Nephron (organoid): ENCODE measurements at regions not wholly inside any gene's neighbourhood (a gene's known extent, or its start where the extent isn't known, plus 50 kb on each side); places are given as distances from the start of the nearest gene placed in this dataset.

Experiments used
- H3K27ac Mint-ChIP-seq, 3 experiments: 2 replicates each; pipeline ENCODE4 v1.8.0; 2020; ENCODE audit warnings: mixed read lengths in 3 of 3, mild to moderate bottlenecking in 2 of 3, moderate library complexity in 1 of 3
- H3K27me3 Mint-ChIP-seq: 2 replicates; pipeline ENCODE4 v1.8.0; 2021; ENCODE audit warnings: low read depth, mild to moderate bottlenecking, moderate library complexity, mixed read lengths
- H3K36me3 Mint-ChIP-seq: 2 replicates; pipeline ENCODE4 v1.8.0; 2020; ENCODE audit warnings: low read depth, mixed read lengths
- H3K4me1 Mint-ChIP-seq: 2 replicates; pipeline ENCODE4 v1.8.0; 2020; ENCODE audit warnings: mixed read lengths
- H3K4me3 Mint-ChIP-seq, 3 experiments: 2 replicates each; pipeline ENCODE4 v1.8.0; 2020; ENCODE audit warnings: mild to moderate bottlenecking in 3 of 3, mixed read lengths in 3 of 3, moderate library complexity in 2 of 3
- H3K9me3 Mint-ChIP-seq: 2 replicates; pipeline ENCODE4 v1.8.0; 2020; ENCODE audit warnings: mixed read lengths
- CTCF ChIP-seq, 3 experiments: fragments of 200-600 bp; sonication (generic); IDR thresholded peaks; one replicate each; pipeline ENCODE4 v1.5.0; 2021; ENCODE audit warnings: antibody characterized with exemption in 3 of 3; ENCODE audit not compliant: unreplicated experiment in 3 of 3

DNA sequence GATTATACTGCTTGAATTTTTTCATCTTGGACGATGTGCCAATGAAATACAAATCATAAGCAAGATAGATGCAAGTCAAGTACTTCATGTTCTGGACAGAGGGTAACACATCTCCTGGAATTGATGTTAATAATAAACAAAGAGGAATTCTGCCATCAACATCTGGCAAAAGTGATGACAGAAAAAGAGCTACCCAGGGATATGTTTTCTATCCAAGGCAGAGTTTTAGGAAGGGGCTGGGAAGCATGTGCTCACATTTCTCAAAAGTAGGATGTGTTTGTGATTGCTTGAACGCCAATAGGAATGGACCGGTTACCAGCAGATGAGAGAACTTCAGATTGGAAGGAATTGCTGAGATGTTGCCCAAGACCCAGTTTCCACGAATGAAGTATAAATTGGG, 242.6 kb upstream of the AGTR1 start:
- Mint-ChIP-seq H3K36me3 (no peaks in the 10 kb centered on the region), H3K9me3 (peaks cover 2% of the 10 kb centered on the region), H3K27me3 (no peaks in the 10 kb centered on the region), H3K4me3 (no peak overlapping the region), H3K4me1 (peaks cover 5% of the 10 kb centered on the region), H3K27ac (no peak overlapping the region)
- TF ChIP-seq CTCF (IDR thresholded peaks at IDR 0.05; ENCODE audit: unreplicated experiment in 3 of 3): no peak

GRCh38 chr3:148457886-148458285, 239.8 kb upstream of the AGTR1 start:
- Mint-ChIP-seq H3K27me3 (no peaks in the 10 kb centered on the region), H3K4me1 (peaks cover 5% of the 10 kb centered on the region), H3K36me3 (no peaks in the 10 kb centered on the region), H3K4me3 (no peak overlapping the region), H3K27ac (no peak overlapping the region), H3K9me3 (peaks cover 14% of the 10 kb centered on the region)
- no peak for TF ChIP-seq CTCF (IDR thresholded peaks at IDR 0.05; ENCODE audit: unreplicated experiment in 3 of 3)

GRCh38 chr3:148459931-148460513, 237.7 kb upstream of the AGTR1 start:
- no peak overlapping the region for H3K27ac Mint-ChIP-seq
- H3K4me3 Mint-ChIP-seq: no peak overlapping the region
- no peaks in the 10 kb centered on the region for H3K36me3 Mint-ChIP-seq
- no peaks in the 10 kb centered on the region for H3K27me3 Mint-ChIP-seq
- peaks cover 14% of the 10 kb centered on the region for H3K9me3 Mint-ChIP-seq
- H3K4me1 Mint-ChIP-seq: no peaks in the 10 kb centered on the region
- TF ChIP-seq CTCF (IDR thresholded peaks at IDR 0.05; ENCODE audit: unreplicated experiment in 3 of 3): peak in 1 of 3 experiments; percentile 18

DNA sequence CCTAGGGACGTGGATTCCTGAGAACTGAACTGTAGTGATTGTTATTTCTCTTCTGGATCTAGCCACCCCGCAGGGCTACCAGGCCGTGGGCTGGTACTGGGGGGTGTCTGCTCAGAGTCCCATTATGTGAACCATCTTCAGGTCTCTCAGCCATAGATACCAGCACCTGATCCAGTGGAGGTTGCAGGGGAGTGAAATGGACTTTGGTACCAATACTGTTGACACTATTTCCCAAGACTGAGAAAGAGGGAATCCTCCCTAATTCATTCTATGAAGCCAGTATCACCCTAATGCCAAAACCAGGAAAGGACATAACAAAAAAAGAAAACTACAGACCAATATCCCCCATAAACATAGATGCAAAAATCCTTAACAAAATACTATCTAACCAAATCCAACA, 237.0 kb upstream of the AGTR1 start:
- Mint-ChIP-seq H3K27me3 (no peaks in the 10 kb centered on the region), H3K27ac (no peak overlapping the region), H3K36me3 (no peaks in the 10 kb centered on the region), H3K9me3 (peaks cover 14% of the 10 kb centered on the region), H3K4me3 (no peak overlapping the region), H3K4me1 (no peaks in the 10 kb centered on the region)
- no peak for TF ChIP-seq CTCF (IDR thresholded peaks at IDR 0.05; ENCODE audit: unreplicated experiment in 3 of 3)

- Mint-ChIP-seq H3K36me3 (no peaks in the 10 kb centered on the region), H3K9me3 (peaks cover 12% of the 10 kb centered on the region), H3K4me1 (peaks cover 4% of the 10 kb centered on the region), H3K27me3 (no peaks in the 10 kb centered on the region), H3K27ac (no peak overlapping the region), H3K4me3 (no peak overlapping the region)
- no peak for TF ChIP-seq CTCF (IDR thresholded peaks at IDR 0.05; ENCODE audit: unreplicated experiment in 3 of 3)
Observed at GRCh38 chr3:148464246-148464645, 233.5 kb upstream of the AGTR1 start.

DNA sequence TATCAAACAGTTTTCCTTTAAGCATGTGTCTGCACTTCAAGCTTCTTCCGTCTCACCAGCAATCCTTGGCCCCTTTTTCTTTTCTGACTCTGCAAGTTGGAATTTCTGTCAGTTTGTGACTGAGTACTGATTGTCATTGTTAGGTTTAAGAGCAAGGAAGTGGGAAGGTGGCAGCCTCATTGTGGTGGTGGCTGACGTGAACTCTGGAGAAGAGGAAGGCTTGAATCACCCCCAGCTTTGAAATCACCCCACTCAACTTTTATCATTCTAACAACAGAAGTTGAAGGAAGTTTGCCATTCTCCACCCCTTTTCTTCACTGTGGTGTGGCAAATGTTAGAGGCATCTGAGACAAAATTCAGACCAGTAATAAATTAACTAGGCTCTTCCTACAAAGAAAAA, 231.6 kb upstream of the AGTR1 start:
- Mint-ChIP-seq H3K9me3 (peaks cover 6% of the 10 kb centered on the region), H3K4me1 (peaks cover 4% of the 10 kb centered on the region), H3K4me3 (no peak overlapping the region), H3K27me3 (no peaks in the 10 kb centered on the region), H3K27ac (peak overlapping the region in 2 of 3 experiments; percentile 0 to 17), H3K36me3 (no peaks in the 10 kb centered on the region)
- TF ChIP-seq CTCF (IDR thresholded peaks at IDR 0.05; ENCODE audit: unreplicated experiment in 3 of 3): no peak
